Effector CD4-positive, alpha-beta T cell (primary cell): ENCODE measurements at regions not wholly inside any gene's neighbourhood (a gene's known extent, or its start where the extent isn't known, plus 50 kb on each side); places are given as distances from the start of the nearest gene placed in this dataset.
"Not testable (repeated sequence)": the region's sequence is repeated elsewhere in the genome, so short reads cannot be mapped to it uniquely, and the experiment has no call there.

Experiments used
- DNase-seq: peaks from one replicate; pipeline ENCODE4 v3.0.0-alpha.2; 2020

DNA sequence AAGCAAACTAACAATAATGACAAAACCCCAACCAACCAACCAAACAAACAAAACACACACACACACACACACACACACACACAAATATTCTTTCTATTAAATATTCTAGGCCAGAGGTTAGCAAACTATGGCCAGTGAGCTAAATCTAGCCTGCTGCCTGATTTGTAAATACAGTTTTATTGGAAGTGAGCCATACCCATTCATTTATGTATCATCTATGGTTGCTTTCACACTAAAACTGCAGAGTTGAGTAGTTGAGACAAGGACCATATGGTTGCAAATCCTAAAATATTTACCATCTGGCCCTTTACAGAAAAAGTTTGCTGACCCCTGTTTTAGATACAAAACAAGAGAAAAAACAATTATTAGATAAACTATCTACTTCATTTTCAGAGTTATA, 620.5 kb upstream of the SEMA6A start:
- DNase-seq = no peak

DNA sequence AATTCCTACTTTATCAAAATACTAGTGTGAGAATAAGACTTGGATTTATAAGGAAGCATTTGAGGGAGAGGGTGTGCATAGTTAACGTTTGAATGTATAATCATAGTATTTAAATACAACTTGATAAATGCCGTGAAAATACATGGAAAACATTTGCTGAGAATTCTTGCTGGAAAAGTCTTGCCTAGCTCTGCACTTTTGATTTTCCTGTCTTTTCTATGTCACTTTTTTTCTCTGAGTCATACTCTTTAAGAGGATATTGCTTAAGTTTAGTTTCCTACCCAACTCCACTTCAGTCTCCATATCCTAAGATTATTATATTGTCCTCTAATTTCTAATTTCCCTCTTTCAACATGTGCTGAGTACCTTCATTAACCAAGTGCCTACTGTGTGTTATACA, 616.6 kb upstream of the SEMA6A start:
- DNase-seq = no peak

DNA sequence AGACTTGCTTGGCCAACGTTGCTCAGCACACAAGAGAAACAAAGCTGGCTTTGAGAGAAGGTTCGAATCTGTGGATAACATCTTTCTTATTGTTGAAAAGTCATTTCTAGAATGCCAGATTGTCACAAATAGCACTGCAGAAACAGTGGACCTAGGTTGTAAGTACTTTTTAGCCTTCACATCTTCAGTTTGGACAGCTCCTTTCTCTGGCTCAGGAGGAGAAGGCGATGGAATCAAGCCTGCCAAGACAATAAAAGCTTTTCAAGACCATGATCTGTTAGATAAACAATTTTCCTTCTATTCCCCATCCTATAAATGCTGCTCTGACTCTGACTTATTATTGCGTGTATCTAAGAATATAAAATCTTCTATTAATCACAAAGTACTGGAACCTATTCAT, 615.2 kb upstream of the SEMA6A start:
- no peak for DNase-seq

DNA sequence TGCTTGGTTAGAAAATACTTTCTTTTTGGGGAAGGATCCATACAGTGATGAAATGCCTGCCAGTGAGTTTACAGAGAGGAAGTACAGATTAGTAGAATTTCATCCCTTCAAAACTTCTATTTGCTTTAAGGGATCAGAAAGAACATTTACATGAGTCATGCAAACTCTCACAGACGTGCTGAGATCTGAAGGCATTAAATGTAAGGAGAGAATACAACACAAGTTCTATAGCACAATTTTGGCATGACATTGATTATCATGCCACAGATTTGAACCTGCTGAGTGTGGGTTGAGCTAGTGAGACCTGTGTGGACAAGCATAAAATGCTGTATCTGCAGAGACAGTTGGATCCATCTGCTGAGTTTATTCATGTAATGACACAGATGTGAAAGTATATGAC, 613.6 kb upstream of the SEMA6A start:
- no peak for DNase-seq

DNA sequence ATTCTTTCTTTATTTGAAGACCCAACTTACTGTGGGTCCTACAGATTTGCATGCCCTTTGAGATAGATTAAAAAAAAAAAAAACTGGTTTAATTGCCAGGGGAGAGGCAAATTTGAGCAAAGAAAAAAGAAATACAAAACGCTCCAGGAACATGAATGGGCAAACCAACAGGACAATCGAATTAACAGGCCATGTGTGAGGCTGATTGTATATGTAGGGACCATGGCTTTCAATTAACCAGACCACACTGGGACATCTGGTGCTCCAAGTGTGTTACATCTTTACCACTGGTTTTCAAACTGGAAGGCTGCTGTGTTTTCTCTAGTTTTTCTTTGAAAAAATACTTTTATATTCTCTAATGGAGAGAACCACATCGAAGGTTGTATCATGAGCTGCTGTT, 612.1 kb upstream of the SEMA6A start:
- DNase-seq = no peak

DNA sequence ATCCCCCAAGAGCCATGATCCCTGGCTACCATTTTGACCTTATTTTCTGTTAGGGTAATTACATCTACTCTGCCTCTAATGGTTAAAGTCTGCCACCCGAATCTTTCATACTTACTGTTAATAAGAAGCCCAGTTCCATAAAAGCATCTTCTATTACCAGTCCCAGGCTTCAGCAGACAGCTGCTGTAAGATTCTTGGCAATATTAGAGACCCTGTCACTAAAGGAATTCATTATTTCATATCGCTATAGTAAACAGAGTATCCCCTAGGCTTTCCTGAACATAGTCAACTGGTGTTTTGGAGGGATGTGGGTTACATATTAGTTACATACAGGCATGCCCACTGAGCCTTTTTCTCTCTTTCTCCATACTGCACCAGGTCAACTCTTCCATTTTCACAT, 608.7 kb upstream of the SEMA6A start:
- no peak for DNase-seq

DNA sequence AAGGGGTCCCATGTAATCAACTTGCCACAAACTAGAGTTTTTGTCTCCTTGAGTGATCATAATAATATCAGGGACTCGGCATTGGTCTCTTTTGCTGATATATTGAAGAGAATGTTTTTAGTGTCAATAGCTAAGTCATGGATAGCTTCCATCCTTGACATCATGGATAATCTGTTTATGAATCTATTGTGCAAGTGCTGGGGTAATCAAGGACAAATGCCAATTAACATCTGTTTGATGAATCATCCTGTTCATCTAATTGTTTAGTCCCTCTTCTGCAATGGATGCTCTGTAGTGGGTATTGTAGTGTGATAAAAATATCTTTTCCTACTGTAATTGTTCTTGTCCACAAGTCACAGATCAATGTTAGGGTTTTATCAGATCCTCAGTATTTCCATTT, 607.5 kb upstream of the SEMA6A start:
- DNase-seq = no peak

DNA sequence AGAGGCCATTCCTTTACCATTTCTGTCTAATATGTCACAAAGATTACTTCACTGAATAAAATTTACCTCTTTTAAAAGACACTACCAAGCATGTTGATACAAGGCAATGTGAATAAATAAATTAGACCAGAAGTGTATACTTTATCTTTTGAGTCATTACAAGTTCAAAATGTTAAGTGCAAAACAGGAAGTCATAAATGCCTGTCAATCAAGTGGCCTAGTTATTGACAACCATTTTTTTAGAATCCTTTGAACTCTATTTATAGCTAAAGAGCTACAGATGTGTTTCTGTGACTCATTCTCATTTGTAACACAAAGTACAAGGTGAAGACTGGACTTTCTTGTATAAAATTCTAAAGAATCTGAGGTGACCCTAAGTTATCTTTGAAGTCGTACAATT, 602.7 kb upstream of the SEMA6A start:
- DNase-seq = no peak

DNA sequence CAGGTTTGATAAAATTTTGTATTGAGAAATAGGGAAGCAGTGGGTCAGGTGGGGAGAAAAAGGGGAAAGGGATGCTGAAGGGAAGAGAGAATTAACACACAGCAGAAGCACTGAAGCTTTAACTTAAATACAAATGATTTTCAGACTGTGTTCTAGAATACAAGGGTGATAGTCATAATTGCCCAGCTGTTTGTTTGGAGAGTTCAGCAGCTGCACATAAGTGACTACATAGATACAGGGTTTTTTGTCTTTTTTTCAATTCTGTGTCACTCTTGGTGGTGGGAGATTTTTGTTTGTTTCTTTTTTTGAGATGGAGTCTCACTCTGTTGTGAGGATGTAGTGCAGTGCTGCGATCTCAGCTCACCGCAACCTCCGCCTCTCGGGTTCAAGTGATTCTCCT, 590.4 kb upstream of the SEMA6A start:
- DNase-seq = no peak

DNA sequence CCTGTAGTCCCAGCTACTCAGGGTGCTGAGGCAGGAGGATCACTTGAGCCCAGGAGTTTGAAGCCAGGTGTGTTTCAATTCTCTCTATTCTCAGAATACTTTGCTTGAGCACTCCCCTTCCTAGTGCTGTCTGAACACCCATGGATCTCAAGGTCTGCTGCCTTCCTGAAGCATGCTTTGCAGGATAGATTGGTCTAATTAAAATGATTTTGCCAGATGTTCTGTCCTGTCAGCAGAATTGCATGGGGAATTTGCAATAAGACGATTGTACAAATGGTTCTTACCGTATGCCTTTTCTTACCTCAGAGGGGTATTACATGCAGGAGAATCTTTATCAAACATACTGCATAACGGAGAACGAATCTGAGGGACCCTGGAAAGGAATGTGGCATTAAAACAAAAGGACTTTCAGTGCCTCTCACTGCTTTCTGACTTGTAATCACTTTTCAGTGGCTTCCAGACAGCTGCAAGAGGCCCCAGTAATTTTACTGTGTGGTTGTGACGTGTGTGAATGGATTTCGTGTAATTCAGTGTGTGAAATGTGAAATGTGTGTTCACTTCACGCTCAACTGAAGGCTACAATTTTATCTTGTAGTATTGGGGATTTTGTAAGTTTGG, 587.2 kb upstream of the SEMA6A start:
- no peak for DNase-seq

DNA sequence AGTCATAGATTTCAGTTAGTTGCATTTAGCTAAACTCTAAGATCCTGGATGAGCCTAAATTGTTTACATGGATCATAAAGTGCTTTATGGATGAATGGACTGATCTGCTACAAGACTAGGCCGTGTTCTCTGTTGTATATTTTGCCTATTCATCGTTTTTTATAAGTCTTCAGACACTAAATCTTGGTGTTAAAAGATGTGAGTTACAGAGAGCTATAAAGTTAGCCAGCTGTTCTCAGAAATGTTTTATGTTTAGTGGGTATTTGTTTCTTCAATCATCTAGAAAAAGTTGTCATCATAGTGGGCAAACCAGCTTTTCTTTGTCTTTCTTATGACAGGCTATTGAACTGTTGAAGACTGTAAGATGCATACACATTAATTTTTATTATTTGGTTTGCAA, 585.8 kb upstream of the SEMA6A start:
- no peak for DNase-seq

DNA sequence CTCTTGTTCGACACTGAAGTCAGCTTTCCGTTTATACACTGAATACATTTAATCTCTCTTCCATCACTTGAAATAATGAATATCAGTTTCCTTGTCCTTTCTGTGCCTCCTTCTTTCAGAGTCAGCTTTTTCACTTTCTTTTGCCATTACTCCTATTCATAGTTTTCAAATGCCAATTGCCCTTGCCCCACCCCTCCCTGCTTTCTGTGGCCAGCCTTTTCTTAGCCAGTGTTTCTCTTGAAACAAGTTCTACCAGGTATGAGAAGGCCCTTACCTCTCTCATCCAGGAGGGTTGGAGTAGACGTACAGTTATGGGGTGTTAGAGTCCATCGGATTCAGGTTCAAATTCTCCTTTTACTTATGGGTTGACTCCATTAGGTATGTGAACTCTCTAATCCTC, 574.7 kb upstream of the SEMA6A start:
- DNase-seq = no peak

DNA sequence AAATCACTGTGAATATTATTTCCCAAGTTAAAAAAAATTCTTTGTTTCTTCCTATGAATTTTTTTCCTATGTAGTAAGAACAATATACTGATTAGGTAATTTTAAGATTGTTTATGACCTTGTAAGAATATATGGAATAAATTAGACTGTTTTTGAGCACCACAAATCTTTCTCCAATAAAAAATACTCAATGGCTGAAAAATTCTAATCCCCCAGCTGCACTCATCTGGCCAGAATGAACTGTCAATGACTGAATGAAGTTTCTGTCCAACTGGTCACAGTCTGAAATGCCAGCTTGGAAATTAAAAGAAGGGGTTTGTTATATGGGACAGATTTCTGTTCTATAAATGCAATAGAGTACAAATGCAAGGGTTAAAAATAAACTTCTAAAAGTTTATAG, 569.5 kb upstream of the SEMA6A start:
- no peak for DNase-seq

DNA sequence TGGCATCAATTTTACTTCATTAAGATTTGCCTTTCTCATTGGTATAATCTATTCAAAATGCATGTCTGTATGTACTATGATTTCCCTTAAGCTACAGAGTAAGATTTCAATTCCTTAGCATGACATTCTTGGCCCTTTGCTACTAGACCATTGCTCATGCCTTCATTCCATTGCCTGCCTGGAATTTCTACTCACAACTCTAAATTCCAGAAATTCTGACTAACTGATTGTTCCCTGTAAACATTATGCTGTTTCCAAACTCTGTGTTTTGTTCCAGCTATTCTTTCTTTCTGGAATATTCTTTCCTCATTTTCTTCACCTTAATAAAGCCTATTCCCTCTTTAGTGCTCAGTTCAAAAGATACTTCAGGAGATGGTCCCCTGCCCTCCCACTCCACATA, 568.8 kb upstream of the SEMA6A start:
- no peak for DNase-seq

DNA sequence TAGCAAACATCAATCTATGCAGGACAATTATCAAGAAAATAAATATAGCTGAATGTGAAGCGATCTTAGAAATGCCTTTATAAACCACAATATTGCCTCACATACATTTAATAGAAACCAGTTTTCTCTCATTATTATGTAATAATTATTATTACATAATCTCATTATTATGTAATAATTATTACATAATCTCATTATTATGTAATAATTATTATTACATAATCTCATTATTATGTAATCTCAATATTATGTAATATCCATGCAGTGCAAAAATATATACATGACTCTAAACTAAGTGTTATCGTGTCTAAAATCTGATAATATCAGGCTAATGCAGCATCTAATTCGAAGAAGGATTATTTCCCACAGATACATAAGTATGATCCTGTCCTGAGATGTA, 563.9 kb upstream of the SEMA6A start:
- no peak for DNase-seq

DNA sequence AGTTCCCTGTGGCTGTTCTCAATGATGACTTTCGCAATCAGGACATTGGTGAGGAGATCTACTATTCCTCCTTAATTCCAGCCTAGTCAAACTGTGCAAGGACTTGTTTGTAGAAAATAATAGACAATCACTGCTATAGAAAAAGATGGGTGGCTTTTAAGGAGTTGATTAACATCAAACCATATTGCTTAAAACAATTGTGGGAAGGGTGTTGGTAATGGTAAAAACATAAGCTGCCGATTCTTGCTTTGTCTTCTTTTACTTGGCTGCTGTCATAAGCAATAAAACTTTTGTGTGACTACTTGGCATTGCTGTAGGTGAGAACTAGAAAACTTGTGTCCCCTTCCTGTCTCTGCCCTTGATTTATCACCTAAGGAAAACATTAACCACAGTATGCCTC, 561.2 kb upstream of the SEMA6A start:
- DNase-seq = no peak

DNA sequence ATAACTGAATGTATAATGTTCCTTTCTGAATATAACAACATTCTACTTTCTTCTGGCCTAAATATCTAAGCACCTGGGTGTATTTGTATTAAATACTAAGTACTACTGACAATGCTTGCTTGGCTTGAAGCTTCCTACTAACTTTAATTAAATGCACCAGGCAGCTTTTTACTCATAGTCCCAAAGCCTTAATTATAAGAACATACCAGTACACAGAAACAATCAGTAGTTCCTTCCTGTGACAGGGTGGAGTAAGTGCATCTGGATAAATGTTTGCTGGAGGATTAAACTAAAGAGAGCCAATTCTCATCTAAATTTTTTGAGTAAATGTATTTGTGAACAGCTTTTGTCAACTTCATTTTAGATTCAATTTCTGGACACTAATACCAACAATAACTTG, 558.6 kb upstream of the SEMA6A start:
- DNase-seq = no peak

DNA sequence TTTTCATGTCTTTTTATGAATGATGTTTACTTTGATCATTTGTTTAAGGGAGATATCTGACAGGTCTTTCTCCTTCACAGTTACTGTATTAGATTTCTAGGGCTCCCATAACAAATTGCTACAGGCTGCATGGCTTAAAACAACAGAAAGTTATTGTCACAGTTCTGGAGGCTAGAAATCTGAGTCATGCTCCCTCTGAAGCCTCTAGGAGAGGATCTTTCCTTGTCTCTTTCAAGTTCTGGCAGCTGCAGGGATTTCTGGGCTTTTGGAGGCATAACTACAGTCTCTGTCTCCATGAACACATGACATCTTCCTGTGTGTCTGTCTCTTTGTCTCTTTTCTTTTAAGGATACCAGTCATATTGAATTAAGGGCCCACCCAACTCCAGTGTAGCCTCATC, 557.3 kb upstream of the SEMA6A start:
- DNase-seq = no peak

DNA sequence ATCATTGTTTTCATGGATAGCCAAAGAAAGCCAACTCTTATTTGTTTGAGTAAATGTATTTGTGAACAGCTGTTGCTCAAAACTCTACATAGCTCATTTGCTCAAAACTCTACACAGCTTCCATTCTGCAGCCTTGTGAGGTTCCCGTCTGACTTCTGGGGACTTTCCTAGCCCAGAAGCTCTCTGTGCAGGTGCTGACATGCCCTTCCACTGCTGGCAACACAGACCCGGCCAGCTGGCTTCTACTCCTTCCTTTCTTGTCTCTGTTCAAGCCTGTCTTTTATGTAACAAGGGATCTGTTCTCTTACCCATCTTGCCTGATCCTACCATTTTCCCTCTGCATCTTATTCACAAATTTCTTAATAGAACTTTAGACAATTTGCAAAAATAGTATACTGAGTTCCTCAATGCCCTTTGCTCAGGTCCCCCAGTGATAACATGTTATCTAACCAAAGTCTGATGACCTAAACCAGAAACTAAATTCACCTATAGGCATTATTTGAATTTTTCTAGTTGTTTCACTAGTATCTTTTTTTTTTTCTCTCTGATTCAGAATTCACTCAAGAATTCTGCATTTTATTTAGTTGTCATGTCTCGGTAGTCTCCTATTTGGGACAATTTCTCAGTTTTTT, 556.5 kb upstream of the SEMA6A start:
- DNase-seq = no peak

DNA sequence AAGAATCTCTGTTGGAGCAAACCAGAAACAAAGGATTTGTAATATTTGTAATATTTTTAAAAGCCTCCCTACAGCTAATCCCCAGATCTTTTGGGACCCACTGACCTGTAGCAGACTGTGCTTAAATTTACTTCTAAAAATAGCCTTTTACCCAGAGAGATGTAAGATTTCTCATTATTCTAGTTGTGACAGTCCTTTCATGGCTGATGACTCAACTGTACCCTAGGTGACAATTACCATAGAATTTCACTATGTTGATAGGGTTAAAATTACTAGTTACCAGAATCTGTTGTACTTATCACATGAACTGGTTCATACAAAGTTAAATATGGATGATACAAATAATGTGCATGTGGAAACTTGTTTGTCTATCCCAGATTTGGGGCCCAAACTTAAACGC, 543.9 kb upstream of the SEMA6A start:
- DNase-seq = no peak

DNA sequence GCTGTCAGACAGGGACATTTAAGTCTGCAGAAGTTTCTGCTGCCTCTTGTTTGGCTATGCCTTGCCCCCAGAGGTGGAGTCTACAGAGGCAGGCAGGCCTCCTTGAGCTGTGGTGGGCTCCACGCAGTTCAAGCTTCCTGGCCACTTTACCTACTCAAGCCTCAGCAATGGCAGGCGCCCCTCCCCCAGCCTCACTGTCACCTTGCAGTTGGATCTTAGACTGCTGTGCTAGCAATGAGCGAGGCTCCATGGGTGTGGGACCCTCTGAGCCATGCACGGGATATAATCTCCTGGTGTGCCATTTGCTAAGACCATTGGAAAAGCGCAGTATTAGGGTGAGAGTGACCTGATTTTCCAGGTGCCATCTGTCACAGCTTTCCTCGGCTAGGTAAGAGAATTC, 542.7 kb upstream of the SEMA6A start:
- not testable (repeated sequence) for DNase-seq

DNA sequence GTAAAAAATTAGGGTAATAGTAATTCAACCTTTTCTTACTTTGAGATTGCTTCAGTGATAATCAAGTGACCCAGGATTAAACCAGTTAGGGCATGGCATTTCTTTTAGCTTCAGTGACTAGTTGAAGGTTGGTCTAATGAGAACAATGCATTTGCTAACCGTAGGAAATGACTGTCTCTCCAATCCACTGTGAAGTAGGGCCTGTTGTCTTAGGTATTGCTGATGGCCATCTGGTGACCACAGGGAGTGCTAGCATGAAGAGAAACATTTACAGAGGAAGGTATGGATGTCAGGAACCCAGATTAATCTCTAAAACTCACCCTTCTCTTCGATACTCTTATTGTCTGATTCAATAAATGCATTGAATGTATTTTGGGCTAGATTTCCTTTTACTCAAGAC, 535.9 kb upstream of the SEMA6A start:
- DNase-seq = no peak

DNA sequence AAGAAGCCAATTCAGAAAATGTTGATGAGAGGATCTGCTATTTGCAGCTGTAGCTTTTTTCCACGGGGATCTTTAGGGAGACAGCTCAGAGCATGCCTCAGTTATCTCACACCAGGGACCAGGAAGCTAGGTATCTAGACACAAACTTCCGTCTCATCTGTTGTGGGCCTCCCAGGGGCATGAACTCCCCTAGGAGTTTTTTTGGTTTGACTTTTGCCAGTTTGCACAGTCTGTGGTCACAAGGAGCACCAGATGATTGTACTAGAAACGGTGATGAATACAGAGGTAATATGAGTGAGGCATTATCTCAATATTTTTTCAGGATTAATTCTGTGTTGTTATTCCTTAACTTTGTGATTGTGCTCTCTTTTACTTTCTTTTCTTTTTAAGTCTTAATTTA, 533.2 kb upstream of the SEMA6A start:
- DNase-seq = no peak

DNA sequence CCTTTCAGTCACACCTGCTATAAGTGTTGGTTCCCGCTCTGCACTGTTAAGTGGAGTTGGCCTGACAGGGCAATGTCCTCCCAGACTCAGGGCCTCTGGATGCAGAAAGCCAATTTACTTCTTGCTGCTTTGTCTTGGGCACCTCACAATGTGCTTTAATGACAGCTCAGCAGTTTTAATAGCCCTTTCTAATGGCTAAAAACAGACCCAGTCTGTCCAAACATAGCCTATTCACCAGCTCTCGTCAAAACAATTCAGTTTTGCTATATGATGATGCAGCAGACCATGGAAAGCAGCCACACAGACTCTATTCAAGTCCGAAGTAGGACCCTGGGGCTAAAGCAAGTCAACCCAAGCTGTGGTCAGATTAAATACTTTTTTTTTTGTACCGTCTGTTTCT, 529.1 kb upstream of the SEMA6A start:
- no peak for DNase-seq

DNA sequence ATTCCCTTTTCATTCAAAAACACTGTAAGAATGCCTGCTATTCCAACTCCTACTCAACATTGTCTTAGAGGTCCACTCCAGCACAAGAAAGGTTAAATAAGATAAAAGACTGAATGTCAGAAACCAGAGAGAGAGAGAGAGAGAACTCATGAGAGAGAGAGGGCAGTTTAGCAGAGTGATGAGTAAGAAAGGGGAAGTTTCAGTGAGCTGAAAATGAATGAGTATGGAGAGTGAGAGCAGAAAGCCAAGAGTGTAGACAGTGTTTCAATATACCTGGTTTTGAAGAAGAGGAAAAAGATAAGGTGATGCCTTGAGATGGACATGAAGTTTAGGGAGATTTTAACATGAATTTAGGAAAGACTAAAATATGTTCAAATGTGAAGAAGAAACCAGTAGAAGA, 528.0 kb upstream of the SEMA6A start:
- DNase-seq = no peak
